ENCODE measurements at regions not wholly inside any gene's neighbourhood (a gene's known extent, or its start where the extent isn't known, plus 50 kb on each side); places are given as distances from the start of the nearest gene placed in this dataset.

DNA sequence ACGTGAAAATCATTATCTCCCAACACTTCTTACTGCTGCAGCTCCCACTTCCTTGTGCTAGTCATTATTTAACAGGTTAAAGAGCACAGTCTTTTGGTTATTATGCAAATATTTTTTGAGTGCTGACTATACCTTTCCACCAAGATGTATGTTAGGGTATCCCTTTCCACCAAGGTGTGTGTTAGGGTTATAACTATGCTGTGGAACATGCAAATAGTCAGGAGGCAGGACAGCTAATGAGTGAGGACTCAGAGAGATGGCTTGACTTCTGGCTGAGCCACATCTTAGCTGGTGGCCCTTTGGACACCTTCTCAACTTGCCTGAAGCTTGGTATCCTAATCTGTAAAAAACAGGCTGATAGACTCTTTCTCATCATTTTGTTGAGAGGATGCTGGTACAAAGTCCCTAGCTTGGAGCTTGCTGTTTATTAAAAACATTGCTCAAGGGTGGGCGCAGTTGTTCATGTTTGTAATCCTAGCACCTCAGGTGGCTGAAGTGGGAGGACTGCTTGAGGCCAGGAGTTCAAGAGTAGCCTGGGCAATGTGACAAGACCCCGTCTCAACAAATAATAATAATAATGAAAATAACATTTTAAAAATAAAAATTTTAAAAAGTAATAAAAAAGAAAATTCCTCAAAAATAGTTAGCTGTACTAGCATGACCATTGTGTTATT, 160.5 kb upstream of the ADAMTS9 start:
- no peak for DNase-seq (ENCODE audit: low read depth)

DNA sequence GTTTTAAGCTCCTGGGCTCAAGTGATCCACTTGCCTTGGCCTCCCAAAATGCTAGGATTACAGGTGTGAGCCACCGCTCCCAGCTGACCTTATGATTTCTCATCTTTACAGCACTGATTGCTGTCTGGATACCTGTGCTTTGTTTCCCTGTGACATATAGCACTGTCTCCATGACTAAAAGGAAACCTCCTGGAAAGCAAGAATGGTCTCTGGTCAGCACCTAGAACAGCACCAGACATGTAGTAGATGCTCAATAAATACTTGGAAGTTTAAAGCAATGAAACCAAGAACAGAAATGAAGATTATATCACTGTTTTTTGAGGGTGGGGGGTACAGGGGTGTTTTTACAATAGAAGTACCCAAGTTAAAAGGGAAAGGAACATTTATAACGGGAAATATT, 156.8 kb upstream of the ADAMTS9 start:
- no peak for DNase-seq (ENCODE audit: low read depth)

DNA sequence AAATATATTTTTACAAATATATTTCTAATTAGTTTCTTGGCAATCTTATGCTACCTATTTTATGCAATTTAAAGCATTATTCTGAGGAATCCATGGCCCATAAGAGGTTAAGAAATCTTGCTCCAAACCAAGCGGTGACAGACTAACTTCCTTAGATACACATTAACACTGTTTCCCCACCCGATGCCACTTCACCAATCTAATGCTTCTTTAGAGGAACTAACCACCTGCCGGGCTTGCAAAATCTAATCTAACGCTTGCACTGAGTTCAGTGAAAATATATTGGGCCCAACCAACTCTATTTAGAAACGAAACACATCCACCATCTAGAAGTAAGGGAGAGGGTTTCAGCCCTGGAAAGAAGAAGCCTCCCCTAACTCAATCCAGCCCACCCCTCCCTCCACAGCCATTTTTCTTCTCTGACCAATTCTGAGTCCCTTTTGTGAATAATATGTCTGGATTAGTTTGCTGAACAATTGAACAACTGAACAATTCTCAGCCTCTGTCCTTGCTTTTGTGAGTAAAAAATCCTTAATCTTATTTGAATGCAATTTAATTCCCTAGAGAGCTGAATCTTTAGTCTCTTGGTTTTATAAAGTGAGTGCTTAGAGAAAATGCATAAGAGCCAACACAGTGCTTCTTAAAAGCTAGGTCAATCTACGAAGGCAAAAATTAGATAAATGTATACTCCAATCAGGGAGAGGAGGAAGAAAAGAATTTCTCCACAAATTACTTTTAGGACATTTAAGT, 150.4 kb upstream of the ADAMTS9 start:
- no peak for DNase-seq (ENCODE audit: low read depth)

DNA sequence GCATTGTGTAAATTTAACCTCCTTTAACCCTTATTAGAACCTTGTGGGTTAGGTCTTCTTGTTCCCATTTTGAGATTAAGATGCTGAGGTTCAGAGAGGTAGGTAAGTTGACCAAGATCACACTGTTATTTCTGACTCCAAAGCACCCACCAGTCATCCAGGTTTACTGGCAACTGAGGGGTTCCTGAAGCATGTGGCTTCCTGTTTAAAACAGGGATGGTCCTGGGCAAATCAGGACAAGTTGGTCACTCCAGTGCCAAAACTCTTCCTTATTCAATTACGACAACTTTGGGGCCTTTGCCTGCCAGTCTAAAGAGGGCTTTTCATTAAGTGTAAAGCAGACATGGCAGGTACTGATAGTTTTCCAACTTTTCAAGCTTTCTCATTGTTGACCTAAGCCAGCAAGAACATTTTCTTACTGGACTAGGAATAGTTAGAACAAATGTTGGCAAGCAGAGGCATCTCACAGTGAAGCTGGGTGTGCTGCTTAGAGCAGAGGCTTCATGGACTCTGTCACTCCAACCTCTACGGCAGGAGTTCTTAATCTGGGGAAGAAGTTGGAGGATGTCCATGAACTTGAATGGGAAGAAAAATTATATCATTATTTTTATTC, 149.4 kb upstream of the ADAMTS9 start:
- DNase-seq (ENCODE audit: low read depth) = no peak

DNA sequence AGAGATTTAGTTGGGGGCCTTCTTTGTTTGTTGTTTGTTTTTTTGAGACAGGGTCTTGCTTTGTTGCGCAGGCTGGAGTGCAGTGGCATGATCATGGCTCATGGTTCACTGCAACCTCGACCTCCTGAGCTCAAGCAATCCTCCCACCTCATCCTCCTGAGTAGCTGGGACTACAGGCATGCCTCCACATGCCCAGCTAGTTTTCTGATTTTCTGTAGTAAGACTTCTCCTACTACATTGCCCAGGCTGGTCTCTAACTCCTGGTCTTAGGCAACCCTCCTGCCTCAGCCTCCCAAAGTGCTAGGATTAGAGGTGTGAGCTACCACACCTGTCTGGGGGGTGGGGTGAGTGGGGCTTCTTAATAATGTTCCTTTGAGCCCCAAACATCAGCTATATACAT, 148.3 kb upstream of the ADAMTS9 start:
- DNase-seq (ENCODE audit: low read depth) = no peak

DNA sequence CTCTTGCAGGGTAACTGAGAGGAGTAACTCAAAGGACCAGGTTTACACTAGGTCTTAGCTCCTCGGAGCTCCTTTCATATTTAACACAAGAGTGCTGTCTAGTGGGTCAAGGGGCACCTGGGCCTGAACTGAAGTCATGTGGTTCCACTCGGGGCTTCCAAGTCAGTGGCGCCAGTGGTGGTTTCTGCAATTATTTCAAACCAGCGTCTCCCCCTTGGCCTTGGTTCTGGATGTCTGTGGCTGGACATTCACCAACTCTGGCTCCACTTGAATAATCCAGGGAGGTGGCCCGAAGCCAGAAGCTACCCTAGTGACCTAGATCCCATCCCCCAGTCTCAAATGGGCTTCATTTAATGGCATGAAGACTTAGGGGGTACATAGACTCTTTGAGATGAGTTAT, 144.3 kb upstream of the ADAMTS9 start:
- no peak for DNase-seq (ENCODE audit: low read depth)

DNA sequence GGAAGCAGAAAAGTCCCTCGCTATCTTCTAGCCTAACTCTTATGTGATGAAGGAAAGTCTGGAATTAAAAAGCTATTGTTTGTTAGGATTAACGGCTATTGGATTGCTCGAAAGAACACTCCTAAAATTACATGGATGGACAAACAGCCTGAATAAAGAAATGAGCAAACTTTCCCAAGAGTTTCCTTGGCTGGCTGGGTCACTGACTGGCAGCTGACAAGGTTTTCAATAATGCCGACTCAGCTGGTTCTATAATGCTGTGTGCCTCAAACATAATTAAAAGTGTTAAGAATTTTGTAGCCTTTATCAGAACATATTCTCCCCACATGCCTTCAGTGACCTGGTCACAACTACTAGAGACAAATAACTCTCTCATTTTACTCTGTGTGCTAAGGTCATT, 142.9 kb upstream of the ADAMTS9 start:
- DNase-seq (ENCODE audit: low read depth) = no peak

DNA sequence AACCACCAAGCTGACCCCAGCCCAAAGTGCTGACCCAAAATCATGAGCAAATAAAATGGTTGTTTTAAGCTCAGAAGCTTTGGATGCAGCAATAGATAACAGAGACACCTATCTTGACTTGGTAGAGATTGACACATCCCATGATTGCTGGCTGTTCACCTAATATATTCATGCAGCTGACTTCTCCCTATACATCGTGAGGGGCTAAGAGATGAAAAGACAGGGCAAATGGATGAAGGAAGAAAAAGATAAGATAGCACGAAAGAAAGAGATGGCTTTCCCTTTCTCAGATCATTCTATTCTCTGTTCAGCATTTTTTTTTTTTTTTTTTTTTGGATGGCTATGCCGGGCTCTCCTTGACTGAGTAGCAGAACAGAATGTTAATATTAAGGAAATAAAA, 141.5 kb upstream of the ADAMTS9 start:
- no peak for DNase-seq (ENCODE audit: low read depth)

DNA sequence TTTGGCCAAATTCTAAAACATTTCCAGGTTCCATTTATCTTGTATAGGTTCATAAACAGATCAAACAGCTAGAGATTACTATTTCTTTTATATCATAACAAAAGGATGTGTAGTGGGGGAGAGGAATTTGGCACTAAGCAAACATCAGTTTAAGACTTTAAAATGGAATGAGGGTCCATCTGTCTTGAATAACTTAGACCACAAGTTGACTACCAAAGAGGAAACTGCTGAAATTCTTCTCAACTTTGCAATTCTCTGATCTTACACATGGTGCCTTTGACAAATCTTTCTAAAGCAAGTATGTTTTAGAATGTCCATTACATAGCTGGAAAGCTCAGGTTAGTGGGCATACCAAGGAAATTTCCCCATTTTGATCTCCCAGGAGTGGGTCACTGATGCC, 140.5 kb upstream of the ADAMTS9 start:
- DNase-seq (ENCODE audit: low read depth) = no peak

DNA sequence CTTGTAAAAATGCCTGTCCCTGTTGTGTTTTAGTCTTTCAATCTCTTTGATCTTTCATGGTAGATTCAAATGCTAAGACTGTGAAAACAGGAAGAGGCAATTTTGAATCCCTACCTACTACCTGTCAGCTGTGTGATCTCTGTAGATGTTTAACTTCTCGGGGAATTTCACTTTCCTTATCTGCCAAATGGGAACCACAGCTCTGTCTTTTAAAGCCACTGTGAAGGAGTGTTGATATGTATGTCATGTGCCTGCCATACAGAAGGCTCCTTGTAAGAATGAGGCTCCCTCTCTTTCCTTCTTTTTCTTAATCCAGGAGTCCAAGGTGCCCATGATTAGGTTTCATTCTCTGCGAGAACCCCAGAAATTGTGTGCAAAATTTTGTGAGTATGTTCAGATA, 139.6 kb upstream of the ADAMTS9 start:
- DNase-seq (ENCODE audit: low read depth) = no peak

DNA sequence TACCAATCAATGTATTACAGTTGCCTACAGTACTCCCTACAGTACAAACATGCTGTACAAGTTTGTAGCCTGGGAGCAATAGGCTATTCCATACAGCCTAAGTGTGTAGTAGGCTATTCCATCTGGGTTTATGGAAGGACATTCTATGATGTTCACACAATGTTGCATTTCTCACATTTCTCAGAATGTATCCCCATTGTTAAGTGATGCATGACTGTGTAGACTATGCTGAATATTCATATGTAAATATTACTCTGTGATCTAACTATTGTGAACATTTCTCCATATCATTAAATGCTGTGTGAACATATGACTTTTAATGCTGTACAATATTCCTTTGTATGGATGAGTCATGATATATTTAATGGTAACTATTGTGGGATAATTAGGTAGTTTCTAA, 139.2 kb upstream of the ADAMTS9 start:
- no peak for DNase-seq (ENCODE audit: low read depth)

DNA sequence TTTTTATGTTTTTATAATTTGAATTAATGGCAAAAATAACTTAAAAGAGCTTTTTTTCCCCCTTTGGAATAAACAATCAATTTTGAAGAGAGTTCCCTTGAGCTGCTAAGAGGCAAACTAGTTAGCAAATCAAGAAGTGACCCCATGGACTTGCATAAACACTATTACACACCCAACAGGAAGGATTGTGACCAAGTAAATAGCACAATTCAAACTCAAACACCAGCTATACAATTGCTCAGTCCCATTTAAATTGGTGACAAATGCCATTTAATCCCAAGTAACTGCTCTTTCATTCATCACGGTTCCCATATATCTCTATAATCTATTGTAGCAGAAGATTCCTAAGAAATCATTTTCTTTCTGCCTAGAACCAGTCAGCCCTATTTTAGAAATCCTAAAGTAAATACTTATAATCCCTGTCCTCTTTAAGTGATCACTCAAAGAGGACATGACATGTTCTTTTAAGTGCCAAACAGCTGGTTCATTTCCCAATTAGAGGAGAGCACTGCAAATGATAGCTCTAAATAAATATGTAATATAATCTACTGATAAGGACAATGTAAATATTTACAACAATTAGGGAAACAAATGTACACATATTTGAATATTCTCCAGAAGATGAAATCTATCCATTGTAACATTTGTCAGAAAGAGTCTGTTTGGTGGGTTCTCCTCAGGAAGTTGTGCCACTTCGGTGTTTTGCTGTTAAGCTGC, 137.8 kb upstream of the ADAMTS9 start:
- DNase-seq (ENCODE audit: low read depth) = no peak

DNA sequence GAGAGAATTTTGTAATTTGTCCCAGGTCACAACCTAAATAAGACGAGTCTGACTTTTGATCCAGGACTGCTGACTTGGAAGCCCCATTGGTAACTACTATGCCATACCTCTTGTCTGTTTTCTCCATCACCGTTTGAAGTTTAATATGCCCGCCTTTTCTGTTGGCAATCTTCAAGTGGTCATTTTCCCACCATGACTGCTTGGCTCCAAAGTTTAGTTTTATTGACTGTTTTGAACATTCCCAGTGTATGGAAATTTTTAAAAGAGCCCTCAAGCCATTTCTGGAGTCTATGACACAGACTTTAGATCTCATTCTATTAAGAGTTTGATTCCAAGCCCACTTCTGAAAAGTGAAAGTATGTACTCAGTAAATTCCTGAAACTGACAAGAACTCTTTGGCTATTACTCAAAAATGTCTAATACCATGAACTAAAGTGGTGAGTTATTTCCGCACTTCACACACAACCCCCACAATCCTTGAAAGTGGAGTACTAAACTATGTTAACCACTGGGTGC, 136.7 kb upstream of the ADAMTS9 start:
- no peak for DNase-seq (ENCODE audit: low read depth)

DNA sequence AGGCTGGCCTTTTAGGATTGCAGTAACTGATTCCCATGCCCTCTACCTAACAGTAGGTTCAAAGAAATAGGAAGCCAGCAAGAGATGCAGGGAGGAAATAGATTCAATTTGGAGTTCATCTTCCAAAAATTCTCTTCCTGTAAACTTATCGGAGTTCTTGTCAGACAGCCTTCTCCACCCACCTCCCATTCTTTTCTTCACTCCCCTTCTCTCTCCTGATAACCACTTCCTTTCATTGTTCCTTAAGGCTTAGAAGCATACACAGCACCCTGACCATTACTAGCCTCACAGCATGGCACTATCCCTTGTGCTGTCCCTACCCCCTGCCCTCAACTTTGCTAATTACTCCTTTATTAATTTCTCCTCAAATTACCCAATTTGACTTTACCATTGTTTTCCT, 130.4 kb upstream of the ADAMTS9 start:
- DNase-seq (ENCODE audit: low read depth) = no peak

DNA sequence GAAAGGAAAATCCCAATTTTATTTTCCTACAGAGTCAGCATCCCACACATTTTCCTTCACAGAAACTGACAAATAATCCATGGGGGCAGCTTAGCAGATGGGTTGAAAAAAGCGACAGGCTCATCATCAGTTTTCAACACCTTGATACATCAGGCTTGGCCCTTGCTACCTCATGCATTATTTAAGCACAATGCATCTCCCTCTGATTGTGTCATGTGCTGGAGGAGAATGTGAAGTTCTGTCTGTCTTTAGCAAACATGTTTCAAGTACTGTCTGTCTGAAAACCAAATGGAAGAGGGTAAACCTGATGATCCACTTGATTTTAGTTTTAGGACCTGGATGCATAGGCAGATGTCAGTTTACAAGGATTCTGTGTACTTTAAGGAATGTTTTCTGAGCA, 128.6 kb upstream of the ADAMTS9 start:
- DNase-seq (ENCODE audit: low read depth) = no peak

DNA sequence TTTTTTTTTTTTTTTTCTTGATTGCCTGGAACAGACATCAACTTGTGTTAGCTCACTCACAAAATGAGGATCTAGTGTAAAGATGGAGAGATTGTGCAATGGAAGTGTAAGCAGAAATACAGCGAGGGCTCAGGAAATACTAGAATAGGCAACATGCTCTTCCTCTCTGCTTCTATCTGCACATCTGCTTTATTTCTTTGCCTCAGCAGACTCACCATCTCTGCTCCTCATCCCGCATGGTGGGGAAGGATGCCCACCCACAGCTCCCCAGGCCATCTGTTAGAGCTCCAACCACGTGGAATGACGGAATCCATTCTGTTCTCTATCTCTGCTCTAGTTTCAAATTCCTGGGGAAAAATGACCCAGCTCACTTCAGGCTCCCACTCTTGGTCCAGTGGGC, 128.0 kb upstream of the ADAMTS9 start:
- no peak for DNase-seq (ENCODE audit: low read depth)

DNA sequence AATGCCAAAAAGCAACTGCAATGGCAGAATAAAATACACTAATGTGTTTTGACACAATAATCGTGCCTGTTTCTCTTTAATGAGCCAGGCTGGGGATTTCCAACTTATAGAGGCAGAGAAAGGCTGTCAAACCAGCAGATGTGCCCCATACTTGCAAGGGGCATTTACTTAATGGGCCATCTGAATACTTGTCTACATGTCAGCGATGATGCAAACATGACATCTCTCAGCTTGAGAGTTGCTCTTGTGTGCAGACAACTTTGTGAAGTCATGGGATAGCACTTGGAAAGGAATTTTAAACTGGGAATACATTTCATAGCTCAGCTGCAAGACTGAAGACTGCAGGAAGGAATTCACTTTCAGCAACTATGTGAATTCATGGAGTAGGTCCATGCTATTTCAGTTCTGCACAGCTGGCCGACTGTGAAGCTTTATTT, 127.4 kb upstream of the ADAMTS9 start:
- DNase-seq (ENCODE audit: low read depth) = no peak

DNA sequence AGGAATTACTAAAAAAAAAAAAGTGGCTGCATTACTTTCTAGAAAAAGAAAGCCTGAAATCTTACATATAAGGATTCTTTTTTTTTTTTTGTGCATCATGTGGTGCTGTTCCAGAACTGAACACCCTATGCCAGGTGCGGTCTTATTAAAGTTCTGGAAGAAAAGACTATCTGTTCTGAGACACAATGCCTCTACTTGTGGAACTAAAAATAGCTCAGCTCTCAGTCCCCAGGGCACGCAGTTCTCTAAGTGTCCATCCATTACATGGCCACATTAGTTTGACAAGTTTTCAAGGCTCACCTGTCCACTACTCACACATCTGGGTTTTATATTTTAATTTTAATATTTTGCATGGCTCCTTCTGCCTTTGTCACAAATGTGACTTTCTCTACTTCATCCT, 126.6 kb upstream of the ADAMTS9 start:
- DNase-seq (ENCODE audit: low read depth) = no peak

DNA sequence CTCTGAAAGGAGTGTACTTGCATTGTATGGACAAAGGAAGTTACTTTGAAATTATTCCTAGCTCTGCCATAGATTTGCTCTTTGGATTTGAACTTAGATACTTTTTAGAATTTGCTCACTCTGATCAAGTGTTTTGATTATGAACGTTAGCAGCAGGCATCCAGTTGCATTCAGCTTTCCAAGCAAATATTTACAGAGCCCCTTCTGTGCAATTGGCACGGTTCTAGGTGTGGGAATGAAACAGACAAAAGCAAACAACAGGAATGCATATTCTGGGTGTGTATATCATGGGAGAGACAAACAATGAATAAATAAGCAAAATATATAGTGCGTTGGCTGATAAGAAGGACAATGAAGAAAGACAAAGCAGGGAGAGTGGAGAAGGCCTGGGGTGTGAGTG, 125.5 kb upstream of the ADAMTS9 start:
- no peak for DNase-seq (ENCODE audit: low read depth)

DNA sequence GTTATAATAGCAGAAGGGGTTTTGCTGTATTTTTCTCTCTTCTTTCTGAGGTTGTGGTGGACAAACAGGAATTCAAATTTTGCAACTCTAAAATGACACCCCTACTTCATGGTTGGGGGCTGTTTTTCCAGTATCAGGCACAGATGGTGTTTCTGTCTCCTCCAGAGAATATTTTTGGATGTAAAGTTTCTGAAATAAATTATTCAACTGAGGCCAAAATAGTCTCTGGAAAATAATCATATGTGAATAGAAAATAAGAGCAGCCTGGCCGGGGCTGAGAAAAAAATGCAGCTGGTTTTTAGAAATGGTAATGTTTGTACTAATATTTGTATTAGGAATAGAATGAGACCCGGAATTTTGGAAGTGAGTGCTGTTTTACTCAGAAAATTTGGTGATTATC, 121.3 kb upstream of the ADAMTS9 start:
- DNase-seq (ENCODE audit: low read depth) = no peak

DNA sequence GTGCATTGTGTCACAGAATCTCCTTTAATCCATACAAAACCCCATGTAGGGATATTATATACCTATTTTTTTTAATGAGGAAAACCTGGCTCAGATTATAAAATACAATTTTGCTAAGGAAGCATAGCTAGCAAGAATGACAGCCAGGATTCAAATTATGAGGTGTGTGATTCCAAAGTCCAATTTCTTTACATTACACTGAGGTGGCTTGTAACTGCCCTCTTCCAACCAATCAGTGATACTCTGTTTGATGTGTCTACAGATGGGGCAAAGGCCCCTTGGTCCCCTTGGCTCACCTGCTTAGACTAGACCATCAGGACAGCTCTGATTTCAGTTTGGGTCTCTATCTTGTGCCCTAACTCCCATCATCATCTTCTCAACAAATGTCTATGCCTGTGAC, 120.3 kb upstream of the ADAMTS9 start:
- no peak for DNase-seq (ENCODE audit: low read depth)
